GM23338 (cell line): ENCODE measurements at regions not wholly inside any gene's neighbourhood (a gene's known extent, or its start where the extent isn't known, plus 50 kb on each side); places are given as distances from the start of the nearest gene placed in this dataset.
A peak's percentile ranks its signal among the peaks of the same experiment; 100 is the strongest.

Experiments used
- ATAC-seq: fragments of 200-7000 bp; cut with Tn5 transposase; 3 replicates; pipeline ENCODE4 v1.9.1; 2020
- DNase-seq: peaks from one replicate; pipeline ENCODE4 v3.0.0-alpha.2; 2015; ENCODE audit warnings: low spot score
- H2AFZ ChIP-seq: fragments of 200-600 bp; sonication (generic); 2 replicates; pipeline ENCODE4 v1.8.0; 2016; ENCODE audit warnings: antibody characterized with exemption, mild to moderate bottlenecking, moderate library complexity
- H3F3A ChIP-seq: fragments of 200-600 bp; sonication (generic); replicated peaks from 2 replicates; pipeline ENCODE4 v1.8.0; 2017; ENCODE audit warnings: antibody characterized with exemption, mixed run types, low read depth
- H3K27ac ChIP-seq: fragments of 200-600 bp; sonication (generic); 2 replicates; pipeline ENCODE4 v1.6.1; 2016; ENCODE audit warnings: low read depth
- H3K27me3 ChIP-seq: fragments of 200-600 bp; sonication (generic); 2 replicates; pipeline ENCODE4 v1.8.0; 2016; ENCODE audit warnings: mild to moderate bottlenecking, mixed run types, moderate library complexity; ENCODE audit not compliant: insufficient read depth
- H3K36me3 ChIP-seq: fragments of 200-600 bp; sonication (generic); 2 replicates; pipeline ENCODE4 v1.8.0; 2016; ENCODE audit warnings: mild to moderate bottlenecking; ENCODE audit not compliant: insufficient read depth
- H3K4me1 ChIP-seq: fragments of 200-600 bp; sonication (generic); 2 replicates; pipeline ENCODE4 v1.8.0; 2016; ENCODE audit warnings: mild to moderate bottlenecking, moderate library complexity; ENCODE audit not compliant: insufficient read depth
- H3K4me2 ChIP-seq: fragments of 200-600 bp; sonication (generic); 2 replicates; pipeline ENCODE4 v1.7.1; 2017; ENCODE audit warnings: mixed run types
- H3K4me3 ChIP-seq: fragments of 200-600 bp; sonication (generic); 2 replicates; pipeline ENCODE4 v1.6.1; 2016; ENCODE audit warnings: mixed run types
- H3K79me2 ChIP-seq: fragments of 200-600 bp; sonication (generic); replicated peaks from 2 replicates; pipeline ENCODE4 v1.8.0; 2017; ENCODE audit warnings: mild to moderate bottlenecking; ENCODE audit not compliant: insufficient read depth
- H3K9me2 ChIP-seq: fragments of 200-600 bp; sonication (generic); 2 replicates; pipeline ENCODE4 v1.8.0; 2017; ENCODE audit not compliant: insufficient read depth
- H4K20me1 ChIP-seq: fragments of 200-600 bp; sonication (generic); replicated peaks from 2 replicates; pipeline ENCODE4 v1.8.0; 2017; ENCODE audit warnings: mild to moderate bottlenecking; ENCODE audit not compliant: insufficient read depth
- H3K27ac Mint-ChIP-seq: 2 replicates; pipeline ENCODE4 v1.8.0; 2020; ENCODE audit warnings: inconsistent platforms, mild to moderate bottlenecking, moderate library complexity, mixed read lengths
- H3K27me3 Mint-ChIP-seq: 3 replicates; pipeline ENCODE4 v1.8.0; 2022; ENCODE audit warnings: low read depth, mild to moderate bottlenecking, moderate library complexity, mixed read lengths, inconsistent platforms; ENCODE audit not compliant: insufficient read depth, poor library complexity
- H3K36me3 Mint-ChIP-seq: 3 replicates; pipeline ENCODE4 v1.8.0; 2021; ENCODE audit warnings: low read depth, mild to moderate bottlenecking, inconsistent platforms, moderate library complexity, mixed read lengths
- H3K4me1 Mint-ChIP-seq: 3 replicates; pipeline ENCODE4 v1.8.0; 2020; ENCODE audit warnings: mild to moderate bottlenecking, inconsistent platforms, mixed read lengths
- H3K4me3 Mint-ChIP-seq: 3 replicates; pipeline ENCODE4 v1.8.0; 2021; ENCODE audit warnings: moderate library complexity, mild to moderate bottlenecking, inconsistent platforms, mixed read lengths
- H3K9me3 Mint-ChIP-seq: 3 replicates; pipeline ENCODE4 v1.8.0; 2020; ENCODE audit warnings: moderate library complexity, mild to moderate bottlenecking, inconsistent platforms, mixed read lengths
- CREB1 ChIP-seq: fragments of 250-450 bp; sonication (Bioruptor Pico); IDR thresholded peaks from 2 replicates; pipeline ENCODE4 v1.5.0; 2020; ENCODE audit warnings: low read depth, mild to moderate bottlenecking, moderate library complexity
- EZH2 ChIP-seq: fragments of 200-600 bp; sonication (generic); IDR thresholded peaks from one replicate; pipeline ENCODE4 v1.8.0; 2017; ENCODE audit warnings: antibody characterized with exemption, mild to moderate bottlenecking, low read depth; ENCODE audit not compliant: unreplicated experiment
- EZH2phosphoT487 ChIP-seq: fragments of 200-600 bp; sonication (generic); IDR thresholded peaks from one replicate; pipeline ENCODE4 v1.8.1; 2018; ENCODE audit warnings: antibody characterized with exemption; ENCODE audit not compliant: unreplicated experiment
- JUNB ChIP-seq: IDR thresholded peaks from one replicate; pipeline ENCODE4 v1.6.1; 2016; ENCODE audit warnings: antibody characterized with exemption; ENCODE audit not compliant: unreplicated experiment
- NANOG ChIP-seq: IDR thresholded peaks from 2 replicates; pipeline ENCODE4 v1.6.1; 2016; ENCODE audit warnings: antibody characterized with exemption, borderline replicate concordance
- POLR2AphosphoS5 ChIP-seq: IDR thresholded peaks from 2 replicates; pipeline ENCODE4 v1.6.1; 2016; ENCODE audit warnings: antibody characterized with exemption, low read depth
- STAT1 ChIP-seq: IDR thresholded peaks from one replicate; pipeline ENCODE4 v1.6.1; 2016; ENCODE audit warnings: antibody characterized with exemption; ENCODE audit not compliant: unreplicated experiment
- ZNF114 ChIP-seq: fragments of 250-450 bp; sonication (Bioruptor Pico); IDR thresholded peaks from 2 replicates; pipeline ENCODE4 v1.5.0; 2020; ENCODE audit warnings: mild to moderate bottlenecking, moderate library complexity
- ZNF331 ChIP-seq: fragments of 250-450 bp; sonication (Bioruptor Pico); IDR thresholded peaks from 2 replicates; pipeline ENCODE4 v1.5.0; 2020; ENCODE audit warnings: low read depth, mild to moderate bottlenecking, moderate library complexity
- TF ChIP-seq, protein P1 (sequence below): IDR thresholded peaks from one replicate; pipeline ENCODE4 v1.6.1; 2018; ENCODE audit warnings: antibody characterized with exemption; ENCODE audit not compliant: unreplicated experiment
- TF ChIP-seq, protein P2 (sequence below), 2 experiments: fragments of 200-600 bp in 1 of 2; sonication (generic) in 1 of 2; conservative IDR thresholded peaks; 2 replicates each; pipeline versions ENCODE4 v1.5.1 to v1.6.1; 2016 to 2017; ENCODE audit warnings: antibody characterized with exemption in 2 of 2, low read depth in 2 of 2, mild to moderate bottlenecking in 2 of 2, moderate library complexity in 1 of 2
- TF ChIP-seq, protein P3 (sequence below): fragments of 250-450 bp; sonication (Bioruptor Pico); IDR thresholded peaks from 2 replicates; pipeline ENCODE4 v1.5.0; 2020; ENCODE audit warnings: mild to moderate bottlenecking, moderate library complexity
- TF ChIP-seq, protein P4 (sequence below): IDR thresholded peaks from 2 replicates; pipeline ENCODE4 v1.6.1; 2016; ENCODE audit warnings: antibody characterized with exemption

DNA sequence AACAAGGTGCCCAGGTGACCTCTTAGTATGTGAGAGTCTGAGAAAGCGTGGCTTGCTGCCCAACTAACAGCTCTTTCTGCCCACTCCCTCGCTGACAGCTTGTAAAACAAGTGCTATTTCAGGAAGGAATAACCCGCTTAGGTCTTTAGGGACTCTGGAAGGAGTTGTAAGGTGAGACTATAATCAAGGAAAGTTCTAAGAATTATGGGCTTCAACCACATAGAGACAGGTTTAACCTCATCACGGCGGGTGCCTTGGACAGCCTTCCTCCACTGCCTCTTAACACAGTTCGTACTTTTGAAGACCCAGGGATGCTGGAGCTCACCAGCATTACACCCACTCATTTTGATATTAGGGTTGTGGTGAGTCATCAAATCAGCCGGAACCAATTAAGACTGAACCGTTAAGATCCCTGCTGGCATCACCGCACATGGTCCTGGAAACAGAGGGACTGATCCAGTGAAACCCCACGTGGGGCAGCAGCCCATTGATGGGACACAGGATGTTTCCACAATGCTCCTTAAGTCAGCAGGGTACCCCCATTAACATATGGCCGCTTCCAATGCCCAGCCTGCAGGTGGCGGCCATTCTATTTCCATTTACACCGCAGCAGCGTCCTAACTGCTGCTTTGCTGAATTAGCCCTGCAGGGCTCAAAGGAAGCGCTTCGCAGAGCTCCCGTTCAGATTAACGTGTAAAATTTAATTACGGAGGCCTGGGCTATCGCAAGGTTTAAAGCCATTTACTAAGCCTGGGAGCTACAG, 176.6 kb upstream of the SDK2 start:
- H3K79me2 ChIP-seq: no peaks in the 10 kb centered on the region
- H3F3A ChIP-seq: no peaks in the 10 kb centered on the region
- no peak overlapping the region for H3K27ac Mint-ChIP-seq
- 0 out of 2 replicates have a peak overlapping the region, but pooled peaks have one; percentile 3 for H2AFZ ChIP-seq
- peaks cover 37% of the 10 kb centered on the region for H3K4me1 Mint-ChIP-seq
- peaks cover 10% of the 10 kb centered on the region for H3K4me1 ChIP-seq
- DNase-seq (peak; percentile 88), ATAC-seq (peak; percentile 95)
- no peak overlapping the region for H3K27ac ChIP-seq
- H4K20me1 ChIP-seq: no peaks in the 10 kb centered on the region
- H3K4me3 ChIP-seq: no peak overlapping the region
- peaks cover 36% of the 10 kb centered on the region for H3K27me3 Mint-ChIP-seq
- peak overlapping the region; percentile 54 for H3K4me2 ChIP-seq
- no peaks in the 10 kb centered on the region; the same call in 1 of the 2 replicates for H3K9me2 ChIP-seq
- peaks cover 39% of the 10 kb centered on the region for H3K9me3 Mint-ChIP-seq
- no peak overlapping the region for H3K4me3 Mint-ChIP-seq
- peaks cover 18% of the 10 kb centered on the region for H3K27me3 ChIP-seq
- TF ChIP-seq ZNF114 (CRISPR knock-in tag) (no peak), CREB1 (CRISPR knock-in tag) (no peak), NANOG (peak; percentile 57; the same call in 1 of the 2 replicates), EZH2phosphoT487 (no peak), STAT1 (no peak), POLR2AphosphoS5 (peak; percentile 51), ZNF331 (CRISPR knock-in tag) (no peak), JUNB (no peak), EZH2 (no peak)
- TF ChIP-seq, protein P1, sequence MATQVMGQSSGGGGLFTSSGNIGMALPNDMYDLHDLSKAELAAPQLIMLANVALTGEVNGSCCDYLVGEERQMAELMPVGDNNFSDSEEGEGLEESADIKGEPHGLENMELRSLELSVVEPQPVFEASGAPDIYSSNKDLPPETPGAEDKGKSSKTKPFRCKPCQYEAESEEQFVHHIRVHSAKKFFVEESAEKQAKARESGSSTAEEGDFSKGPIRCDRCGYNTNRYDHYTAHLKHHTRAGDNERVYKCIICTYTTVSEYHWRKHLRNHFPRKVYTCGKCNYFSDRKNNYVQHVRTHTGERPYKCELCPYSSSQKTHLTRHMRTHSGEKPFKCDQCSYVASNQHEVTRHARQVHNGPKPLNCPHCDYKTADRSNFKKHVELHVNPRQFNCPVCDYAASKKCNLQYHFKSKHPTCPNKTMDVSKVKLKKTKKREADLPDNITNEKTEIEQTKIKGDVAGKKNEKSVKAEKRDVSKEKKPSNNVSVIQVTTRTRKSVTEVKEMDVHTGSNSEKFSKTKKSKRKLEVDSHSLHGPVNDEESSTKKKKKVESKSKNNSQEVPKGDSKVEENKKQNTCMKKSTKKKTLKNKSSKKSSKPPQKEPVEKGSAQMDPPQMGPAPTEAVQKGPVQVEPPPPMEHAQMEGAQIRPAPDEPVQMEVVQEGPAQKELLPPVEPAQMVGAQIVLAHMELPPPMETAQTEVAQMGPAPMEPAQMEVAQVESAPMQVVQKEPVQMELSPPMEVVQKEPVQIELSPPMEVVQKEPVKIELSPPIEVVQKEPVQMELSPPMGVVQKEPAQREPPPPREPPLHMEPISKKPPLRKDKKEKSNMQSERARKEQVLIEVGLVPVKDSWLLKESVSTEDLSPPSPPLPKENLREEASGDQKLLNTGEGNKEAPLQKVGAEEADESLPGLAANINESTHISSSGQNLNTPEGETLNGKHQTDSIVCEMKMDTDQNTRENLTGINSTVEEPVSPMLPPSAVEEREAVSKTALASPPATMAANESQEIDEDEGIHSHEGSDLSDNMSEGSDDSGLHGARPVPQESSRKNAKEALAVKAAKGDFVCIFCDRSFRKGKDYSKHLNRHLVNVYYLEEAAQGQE: no peak
- TF ChIP-seq, protein P2, sequence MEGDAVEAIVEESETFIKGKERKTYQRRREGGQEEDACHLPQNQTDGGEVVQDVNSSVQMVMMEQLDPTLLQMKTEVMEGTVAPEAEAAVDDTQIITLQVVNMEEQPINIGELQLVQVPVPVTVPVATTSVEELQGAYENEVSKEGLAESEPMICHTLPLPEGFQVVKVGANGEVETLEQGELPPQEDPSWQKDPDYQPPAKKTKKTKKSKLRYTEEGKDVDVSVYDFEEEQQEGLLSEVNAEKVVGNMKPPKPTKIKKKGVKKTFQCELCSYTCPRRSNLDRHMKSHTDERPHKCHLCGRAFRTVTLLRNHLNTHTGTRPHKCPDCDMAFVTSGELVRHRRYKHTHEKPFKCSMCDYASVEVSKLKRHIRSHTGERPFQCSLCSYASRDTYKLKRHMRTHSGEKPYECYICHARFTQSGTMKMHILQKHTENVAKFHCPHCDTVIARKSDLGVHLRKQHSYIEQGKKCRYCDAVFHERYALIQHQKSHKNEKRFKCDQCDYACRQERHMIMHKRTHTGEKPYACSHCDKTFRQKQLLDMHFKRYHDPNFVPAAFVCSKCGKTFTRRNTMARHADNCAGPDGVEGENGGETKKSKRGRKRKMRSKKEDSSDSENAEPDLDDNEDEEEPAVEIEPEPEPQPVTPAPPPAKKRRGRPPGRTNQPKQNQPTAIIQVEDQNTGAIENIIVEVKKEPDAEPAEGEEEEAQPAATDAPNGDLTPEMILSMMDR (conservative IDR thresholded peaks at IDR 0.05; ENCODE audit: low read depth in 2 of 2): peak; percentile 45 to 68
- TF ChIP-seq, protein P3, sequence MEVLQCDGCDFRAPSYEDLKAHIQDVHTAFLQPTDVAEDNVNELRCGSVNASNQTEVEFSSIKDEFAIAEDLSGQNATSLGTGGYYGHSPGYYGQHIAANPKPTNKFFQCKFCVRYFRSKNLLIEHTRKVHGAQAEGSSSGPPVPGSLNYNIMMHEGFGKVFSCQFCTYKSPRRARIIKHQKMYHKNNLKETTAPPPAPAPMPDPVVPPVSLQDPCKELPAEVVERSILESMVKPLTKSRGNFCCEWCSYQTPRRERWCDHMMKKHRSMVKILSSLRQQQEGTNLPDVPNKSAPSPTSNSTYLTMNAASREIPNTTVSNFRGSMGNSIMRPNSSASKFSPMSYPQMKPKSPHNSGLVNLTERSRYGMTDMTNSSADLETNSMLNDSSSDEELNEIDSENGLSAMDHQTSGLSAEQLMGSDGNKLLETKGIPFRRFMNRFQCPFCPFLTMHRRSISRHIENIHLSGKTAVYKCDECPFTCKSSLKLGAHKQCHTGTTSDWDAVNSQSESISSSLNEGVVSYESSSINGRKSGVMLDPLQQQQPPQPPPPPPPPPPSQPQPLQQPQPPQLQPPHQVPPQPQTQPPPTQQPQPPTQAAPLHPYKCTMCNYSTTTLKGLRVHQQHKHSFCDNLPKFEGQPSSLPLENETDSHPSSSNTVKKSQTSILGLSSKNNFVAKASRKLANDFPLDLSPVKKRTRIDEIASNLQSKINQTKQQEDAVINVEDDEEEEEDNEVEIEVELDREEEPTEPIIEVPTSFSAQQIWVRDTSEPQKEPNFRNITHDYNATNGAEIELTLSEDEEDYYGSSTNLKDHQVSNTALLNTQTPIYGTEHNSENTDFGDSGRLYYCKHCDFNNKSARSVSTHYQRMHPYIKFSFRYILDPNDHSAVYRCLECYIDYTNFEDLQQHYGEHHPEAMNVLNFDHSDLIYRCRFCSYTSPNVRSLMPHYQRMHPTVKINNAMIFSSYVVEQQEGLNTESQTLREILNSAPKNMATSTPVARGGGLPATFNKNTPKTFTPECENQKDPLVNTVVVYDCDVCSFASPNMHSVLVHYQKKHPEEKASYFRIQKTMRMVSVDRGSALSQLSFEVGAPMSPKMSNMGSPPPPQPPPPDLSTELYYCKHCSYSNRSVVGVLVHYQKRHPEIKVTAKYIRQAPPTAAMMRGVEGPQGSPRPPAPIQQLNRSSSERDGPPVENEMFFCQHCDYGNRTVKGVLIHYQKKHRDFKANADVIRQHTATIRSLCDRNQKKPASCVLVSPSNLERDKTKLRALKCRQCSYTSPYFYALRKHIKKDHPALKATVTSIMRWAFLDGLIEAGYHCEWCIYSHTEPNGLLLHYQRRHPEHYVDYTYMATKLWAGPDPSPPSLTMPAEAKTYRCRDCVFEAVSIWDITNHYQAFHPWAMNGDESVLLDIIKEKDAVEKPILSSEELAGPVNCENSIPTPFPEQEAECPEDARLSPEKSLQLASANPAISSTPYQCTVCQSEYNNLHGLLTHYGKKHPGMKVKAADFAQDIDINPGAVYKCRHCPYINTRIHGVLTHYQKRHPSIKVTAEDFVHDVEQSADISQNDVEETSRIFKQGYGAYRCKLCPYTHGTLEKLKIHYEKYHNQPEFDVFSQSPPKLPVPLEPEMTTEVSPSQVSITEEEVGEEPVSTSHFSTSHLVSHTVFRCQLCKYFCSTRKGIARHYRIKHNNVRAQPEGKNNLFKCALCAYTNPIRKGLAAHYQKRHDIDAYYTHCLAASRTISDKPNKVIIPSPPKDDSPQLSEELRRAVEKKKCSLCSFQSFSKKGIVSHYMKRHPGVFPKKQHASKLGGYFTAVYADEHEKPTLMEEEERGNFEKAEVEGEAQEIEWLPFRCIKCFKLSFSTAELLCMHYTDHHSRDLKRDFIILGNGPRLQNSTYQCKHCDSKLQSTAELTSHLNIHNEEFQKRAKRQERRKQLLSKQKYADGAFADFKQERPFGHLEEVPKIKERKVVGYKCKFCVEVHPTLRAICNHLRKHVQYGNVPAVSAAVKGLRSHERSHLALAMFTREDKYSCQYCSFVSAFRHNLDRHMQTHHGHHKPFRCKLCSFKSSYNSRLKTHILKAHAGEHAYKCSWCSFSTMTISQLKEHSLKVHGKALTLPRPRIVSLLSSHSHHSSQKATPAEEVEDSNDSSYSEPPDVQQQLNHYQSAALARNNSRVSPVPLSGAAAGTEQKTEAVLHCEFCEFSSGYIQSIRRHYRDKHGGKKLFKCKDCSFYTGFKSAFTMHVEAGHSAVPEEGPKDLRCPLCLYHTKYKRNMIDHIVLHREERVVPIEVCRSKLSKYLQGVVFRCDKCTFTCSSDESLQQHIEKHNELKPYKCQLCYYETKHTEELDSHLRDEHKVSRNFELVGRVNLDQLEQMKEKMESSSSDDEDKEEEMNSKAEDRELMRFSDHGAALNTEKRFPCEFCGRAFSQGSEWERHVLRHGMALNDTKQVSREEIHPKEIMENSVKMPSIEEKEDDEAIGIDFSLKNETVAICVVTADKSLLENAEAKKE: no peak
- TF ChIP-seq, protein P4, sequence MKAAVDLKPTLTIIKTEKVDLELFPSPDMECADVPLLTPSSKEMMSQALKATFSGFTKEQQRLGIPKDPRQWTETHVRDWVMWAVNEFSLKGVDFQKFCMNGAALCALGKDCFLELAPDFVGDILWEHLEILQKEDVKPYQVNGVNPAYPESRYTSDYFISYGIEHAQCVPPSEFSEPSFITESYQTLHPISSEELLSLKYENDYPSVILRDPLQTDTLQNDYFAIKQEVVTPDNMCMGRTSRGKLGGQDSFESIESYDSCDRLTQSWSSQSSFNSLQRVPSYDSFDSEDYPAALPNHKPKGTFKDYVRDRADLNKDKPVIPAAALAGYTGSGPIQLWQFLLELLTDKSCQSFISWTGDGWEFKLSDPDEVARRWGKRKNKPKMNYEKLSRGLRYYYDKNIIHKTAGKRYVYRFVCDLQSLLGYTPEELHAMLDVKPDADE: no peak; the same call in 1 of the 2 replicates
- H3K36me3 ChIP-seq: peaks cover 3% of the 10 kb centered on the region; the same call in 1 of the 2 replicates
- peaks cover 30% of the 10 kb centered on the region for H3K36me3 Mint-ChIP-seq
